GM21360 (cell line): ENCODE measurements at regions not wholly inside any gene's neighbourhood (a gene's known extent, or its start where the extent isn't known, plus 50 kb on each side); places are given as distances from the start of the nearest gene placed in this dataset.

Experiments
- ATAC-seq: cut with Tn5 transposase; IDR thresholded peaks from one replicate; pipeline ENCODE4 v1.9.1; 2021; ENCODE audit warnings: mild to moderate bottlenecking, moderate library complexity; ENCODE audit not compliant: unreplicated experiment

DNA sequence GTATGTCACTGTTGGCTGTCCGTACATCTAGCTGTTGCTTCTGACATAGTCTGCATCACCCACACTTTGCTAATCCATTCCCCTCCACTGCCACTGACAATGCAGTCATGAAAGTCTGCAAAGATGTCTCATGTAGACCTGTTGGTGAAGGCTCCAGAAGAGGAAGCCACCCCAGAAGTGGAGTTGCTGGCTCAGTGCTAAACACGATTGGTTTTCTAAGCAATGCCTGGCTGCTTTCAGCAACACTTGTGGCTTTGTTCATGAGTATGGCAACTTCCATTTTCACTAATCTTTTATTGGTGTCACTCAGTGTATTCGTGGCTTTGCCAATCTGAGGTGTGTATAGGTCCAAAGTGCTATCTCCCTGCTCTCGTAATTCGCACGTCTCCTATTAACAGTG, 288.1 kb downstream of the GADD45G start:
- ATAC-seq: no peak

DNA sequence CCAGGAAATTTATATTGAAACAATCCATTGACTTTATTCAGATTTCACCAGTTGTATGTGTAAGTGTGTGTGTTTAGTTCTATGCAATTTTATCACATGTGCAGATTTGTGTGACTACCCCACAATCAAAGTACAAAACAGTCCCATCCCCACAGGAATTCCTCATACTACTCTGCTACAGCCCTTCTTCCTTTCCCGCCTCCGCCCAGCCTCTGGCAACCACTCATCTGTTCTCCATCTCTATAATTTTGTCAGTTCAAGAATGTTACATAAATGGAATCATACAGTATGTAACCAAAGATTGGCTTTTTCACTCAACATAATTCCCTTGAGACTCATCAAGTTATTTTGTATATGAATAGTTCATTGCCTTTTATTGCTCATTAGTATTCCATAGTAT, 289.1 kb downstream of the GADD45G start:
- ATAC-seq: no peak

DNA sequence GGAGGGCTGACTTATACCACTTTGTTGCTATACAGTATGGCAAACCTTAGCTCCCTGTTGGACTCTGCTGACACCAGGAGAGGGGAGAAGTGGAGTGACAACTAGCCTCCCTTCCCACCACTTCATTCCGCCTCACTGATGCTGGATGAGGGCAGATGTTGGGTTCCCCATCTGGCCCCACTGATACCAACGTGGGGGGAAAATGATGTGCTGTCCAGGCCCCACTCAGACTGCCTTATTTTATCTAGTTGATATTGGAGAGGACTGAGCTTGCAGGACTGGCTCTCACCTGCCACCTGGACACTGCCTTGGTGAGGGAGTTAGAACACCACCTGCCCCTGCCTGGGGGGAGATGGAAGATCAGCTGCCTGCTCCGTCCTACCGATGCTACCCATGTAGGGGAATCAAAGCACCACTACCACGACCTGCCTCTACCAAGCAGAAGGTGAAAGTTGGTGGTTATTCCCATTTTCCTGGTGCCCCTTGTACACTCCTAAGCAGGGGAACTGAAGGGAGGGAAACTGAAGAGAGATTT, 292.1 kb downstream of the GADD45G start:
- no peak for ATAC-seq

DNA sequence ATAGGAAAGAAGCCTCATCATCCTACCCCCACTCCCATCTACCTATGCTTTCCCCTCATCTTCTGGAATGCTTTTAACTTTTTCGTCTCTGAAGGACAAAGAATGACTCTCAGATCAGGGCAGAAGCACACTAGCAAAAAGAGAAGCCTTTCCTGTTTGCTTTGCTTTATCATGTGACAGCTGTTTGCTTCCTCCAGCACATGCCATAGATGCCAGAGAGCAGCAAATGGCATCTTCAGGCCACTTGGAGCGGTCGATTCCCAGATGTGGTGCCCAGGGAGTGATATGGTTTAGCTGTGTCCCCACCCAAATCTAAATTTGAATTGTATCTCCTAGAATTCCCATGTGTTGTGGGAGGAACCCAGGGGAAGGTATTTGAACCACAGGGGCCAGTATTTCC, 294.8 kb downstream of the GADD45G start:
- no peak for ATAC-seq

DNA sequence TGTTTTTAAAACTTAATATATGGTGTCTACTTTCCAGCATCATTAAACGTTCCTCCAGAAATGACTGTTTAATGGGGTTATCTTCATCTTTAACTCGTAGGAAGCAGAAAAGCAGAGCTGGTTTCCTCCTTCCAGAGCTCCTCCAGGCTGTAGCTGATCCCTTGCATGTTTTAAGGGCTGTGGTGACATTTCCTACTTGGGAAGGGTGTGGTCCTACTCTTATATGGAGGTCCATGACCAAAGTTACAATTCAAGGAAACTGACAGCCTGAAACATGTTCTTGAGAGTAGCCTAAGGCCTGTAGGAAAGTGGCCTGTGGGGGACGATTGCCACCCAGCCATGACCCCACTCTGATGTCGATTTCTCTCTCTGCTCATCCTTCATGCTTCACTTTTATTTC, 297.1 kb downstream of the GADD45G start:
- ATAC-seq: no peak

DNA sequence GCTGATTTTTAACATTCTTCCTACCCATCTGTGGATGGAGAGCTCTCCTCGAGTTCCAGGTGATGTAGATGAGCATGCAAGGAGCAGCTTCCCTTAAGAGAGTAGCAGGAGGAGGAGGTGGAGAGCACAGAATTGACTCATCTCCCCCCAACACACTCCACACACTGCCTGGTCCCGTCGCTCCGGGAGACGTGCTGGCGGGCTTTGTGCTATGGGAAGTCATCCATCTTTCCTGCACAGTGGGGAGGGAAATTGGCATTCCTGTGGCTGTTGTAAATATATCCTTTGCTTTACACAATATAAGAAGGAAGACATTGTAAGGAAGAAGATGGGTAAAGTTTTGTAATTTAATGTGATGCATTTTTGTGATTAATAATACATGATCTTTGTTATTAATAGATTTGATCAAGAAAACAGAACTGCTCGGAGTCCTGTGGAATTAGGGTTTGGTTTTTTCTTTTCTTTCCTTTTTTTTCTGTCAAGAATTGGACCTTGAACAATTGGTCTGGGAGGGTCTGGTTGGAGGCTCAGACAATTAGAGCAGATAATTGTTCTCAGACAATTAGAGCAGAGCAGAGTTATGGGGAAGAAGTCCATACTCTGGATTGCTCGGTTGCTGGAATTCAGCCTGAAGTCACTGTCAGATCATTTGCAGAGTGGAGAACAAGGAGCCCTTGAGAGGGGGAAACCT, 297.8 kb downstream of the GADD45G start:
- ATAC-seq: no peak

DNA sequence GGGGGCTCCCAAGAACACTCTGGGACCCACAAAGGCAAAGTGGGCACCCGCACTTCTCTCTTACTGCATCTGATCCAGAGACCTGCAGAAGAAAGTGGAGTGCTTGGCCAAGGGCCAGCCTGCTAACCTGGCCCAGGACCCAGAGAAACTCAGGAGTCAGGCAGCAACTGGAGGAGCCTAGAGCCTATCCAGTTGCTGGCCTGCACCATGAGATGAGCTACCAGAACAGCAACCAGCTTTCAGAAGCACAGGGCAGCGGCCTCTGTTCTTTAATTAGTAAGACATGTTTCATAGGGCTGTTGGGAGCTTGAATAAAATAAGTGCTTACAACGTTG, 298.3 kb downstream of the GADD45G start:
- no peak for ATAC-seq

DNA sequence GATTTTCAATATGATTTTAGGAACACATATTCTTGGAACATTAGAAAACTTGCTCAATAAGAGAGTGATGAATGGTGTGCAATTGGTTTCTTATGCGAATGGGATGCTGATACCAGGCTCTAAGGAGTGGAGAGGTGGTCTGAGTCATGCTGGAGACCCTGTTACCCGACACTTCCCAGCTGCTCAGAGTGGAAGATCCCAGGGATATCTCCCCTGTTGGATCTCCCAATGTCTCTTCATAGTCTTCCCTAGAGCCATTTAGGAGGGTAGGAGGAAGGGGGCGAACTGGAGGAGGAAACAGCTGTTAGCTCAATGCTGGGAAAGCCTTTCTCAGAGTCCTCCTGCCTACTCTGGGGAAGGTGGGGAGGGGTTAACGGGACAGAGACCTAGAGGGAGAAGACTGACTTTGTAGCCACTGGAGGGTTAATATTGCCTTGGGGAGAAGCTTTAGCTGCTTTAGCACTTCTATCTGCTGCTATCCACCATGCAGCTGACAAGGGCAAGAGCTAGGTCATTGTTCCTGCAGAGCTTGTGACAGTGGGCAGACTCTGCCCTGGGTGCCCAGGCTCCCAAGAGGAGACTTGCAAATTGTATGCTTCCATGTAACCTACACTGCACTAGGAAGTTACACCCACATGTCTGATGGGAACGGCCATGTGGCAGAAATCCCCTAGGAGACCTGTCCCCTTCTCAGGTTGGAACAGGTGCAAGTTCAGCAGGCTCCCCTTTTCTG, 301.0 kb downstream of the GADD45G start:
- ATAC-seq: no peak

DNA sequence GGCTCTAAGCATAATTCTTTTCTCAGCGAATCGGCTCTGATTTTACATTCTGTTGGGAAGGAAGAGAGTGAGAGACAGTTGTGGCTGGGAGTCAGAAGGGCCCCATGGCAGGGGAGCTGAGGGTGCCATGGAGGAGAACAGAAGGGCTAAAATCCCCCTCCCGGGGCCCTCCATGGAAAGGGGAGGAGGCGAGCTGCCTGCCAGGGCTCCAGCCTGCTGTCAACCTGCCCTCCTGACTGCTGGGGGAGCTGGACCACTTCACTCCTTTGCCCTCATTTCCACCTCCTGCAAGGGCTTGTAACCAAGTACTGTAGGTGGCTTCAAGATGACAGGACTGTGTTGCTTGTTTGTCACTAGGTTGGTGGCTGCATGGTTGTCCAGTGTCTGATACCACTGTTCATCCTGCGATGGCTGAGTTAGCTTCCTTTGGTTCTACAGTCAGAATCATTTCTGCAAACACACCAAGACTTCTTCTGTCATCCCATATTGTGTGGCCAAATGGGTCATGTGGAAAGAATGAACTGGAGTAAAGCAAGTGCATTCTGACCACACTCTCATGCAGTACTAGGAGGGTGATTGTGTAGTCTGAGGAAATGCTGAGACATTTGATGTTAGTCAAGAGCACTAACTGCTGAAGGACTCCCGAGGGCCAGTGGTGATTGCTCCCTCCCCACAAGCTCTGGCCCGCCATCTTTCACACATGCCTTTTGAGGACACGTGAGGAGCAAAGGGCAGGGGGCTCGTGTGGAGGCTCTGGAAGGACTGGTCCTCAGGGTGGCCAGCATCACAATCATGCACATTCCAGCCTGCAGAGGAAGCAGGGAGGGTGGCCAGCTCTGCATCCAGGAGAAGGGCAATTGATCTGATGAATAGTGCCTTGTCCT, 307.2 kb downstream of the GADD45G start:
- no peak for ATAC-seq

DNA sequence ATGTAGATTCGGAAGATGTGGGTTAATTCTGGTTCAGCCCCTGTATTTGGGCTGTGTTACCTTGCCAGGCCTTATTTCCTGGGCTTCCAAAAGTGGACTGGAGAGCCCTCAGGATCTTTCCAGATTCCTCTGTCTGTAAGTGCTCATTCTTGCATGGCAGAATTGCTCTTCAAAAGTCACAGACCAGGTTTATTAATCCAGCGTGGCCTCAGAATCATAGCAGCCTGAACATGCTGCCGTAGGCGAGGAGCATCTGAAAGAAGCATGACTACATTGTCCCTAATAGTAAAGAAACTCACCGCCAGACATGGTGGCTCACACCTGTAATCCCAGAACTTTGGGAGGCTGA, 307.8 kb downstream of the GADD45G start:
- ATAC-seq: no peak

DNA sequence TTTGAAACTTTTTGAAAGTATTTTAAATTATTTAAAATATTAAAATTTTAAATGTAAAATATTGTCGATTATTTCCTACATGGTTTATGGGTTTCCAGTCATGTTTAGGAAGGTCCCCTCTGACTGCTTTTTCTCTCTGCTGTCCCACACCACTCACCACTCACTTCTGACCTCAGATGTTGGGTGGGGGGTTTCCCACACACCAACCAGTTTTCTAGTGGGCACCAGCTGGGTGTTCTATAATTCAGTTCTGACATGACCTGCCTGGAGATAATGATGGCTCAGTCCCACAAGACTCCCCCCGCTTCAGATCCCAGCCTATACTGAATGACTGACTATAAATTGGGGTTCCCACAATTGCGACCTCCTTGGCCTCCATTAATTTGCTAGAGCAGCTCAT, 310.4 kb downstream of the GADD45G start:
- no peak for ATAC-seq

DNA sequence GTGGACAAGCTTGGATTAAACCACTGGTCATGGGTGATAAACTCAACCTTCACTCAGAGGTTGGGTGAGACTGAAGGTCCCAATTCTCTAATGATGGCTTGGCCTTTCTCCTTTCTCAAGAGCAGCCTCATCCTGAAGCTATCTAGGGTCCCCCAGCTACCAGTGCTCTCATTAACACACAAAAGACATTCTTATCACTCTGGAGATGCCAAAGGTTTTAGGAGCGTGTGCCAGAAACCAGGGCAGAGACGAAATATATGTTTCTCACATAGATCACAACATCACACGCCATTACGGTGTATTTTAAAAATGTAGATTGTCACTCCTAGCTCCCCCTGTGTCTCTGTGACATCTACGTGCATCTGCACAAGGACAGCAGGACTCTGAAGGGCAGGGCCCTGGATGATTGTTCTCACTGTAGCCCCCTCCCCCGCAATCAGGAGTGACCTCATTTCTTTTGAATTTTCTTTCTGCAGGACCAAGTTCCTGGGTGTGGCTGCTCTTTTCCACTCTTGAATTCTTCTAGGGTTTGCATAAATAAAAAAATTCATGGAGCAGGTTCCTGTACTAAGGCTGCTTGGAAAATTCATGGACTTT, 311.3 kb downstream of the GADD45G start:
- no peak for ATAC-seq

DNA sequence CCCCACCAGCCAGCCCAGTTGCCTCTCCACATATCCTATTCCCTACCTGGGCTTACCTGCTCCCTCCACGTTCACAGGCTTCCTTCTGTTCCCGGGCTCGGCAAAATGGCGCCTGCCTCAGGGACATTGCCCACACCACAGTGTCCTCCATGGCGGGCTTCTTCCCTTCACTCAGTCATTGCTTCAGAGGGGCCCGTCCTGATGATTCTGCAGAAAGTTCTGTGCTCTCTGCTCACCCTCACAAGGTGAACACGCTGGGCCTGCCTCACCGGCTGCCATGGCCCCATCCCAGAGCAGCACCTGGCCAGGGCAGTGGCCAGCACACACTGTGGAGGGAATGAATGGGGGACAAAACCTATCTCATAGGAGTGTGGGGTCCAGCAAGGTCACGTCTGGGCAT, 313.0 kb downstream of the GADD45G start:
- ATAC-seq: no peak

DNA sequence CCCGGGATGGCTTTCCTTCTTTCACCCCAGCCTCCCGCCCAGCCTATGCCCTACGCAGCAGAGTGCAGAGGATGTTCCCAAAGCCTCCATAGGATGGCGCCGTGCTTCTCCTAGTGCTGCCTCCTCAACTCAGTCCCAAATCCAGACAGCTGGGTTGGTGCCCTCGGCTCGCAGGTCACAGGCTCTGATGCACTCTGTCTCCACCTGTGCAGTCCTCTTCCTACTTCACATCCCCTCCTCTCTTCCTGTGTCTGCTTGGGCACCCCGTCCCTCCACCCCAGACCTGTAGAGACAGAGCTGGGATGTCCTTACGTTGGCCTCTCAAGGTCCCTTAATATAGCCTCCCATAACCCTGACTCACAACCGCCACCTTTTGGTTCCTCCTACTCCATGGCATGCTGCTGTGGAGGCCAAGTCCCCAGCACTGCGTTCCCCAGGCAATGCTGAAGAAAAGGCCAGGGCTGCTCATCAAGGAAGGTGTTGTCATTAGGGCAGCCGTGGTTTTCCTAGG, 314.4 kb downstream of the GADD45G start:
- no peak for ATAC-seq

DNA sequence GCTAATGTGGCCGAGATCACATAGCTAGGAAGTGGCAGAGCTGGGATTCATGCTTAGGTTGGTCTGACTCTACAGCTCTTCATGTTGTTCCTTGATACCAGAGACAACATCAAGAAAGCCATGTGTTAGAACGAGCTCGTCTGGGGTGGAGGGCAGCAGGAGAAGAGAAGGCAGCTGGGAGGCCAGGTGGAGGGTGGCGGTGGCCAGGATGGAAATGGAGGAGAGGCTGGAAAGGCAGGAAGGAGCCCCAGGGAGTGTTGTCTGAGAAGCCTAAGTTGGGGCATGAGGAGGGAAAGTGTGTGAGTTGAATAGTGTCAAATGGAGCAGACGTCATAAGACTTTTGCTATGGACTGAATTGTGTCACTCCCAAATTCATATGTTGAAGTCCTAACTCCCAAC, 315.3 kb downstream of the GADD45G start:
- no peak for ATAC-seq

DNA sequence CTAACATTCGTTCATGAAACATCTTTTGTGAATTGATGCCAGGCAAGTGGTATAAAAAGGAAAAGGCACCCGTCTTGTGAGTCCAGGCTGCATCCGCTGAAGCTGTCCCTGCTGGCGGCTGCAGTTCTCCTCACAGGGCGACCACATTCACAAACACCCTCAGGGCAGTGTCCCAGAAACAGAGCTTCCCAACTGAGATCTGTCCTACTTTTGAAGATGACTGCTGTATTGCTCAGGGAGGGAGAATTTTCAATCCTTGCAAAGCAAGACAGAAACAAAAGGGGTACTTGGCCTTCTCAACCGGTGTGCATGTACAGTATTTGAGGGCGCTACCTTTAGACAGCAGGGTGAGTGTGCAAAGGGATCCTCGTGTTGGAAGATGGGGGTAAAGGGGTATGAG, 316.1 kb downstream of the GADD45G start:
- ATAC-seq: no peak

DNA sequence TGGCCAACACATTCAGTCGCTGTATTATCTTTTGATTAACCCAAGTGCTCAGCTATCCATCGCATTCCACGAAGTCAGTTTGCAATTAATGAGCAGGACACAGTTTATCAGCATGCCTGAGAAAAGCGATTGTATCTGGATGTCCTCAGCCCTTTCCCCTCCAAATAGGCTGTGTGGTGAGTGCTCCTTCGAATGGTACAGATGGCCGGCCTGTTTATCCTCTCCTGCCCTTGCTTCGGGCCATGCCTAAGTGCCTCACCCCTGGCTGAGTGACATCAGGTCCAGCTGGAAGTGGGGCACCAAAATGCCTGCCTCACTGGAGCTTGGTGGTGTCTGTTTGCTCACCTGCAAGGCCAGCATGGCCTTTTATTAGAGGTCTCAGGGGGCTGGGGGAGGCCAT, 317.3 kb downstream of the GADD45G start:
- ATAC-seq: no peak

DNA sequence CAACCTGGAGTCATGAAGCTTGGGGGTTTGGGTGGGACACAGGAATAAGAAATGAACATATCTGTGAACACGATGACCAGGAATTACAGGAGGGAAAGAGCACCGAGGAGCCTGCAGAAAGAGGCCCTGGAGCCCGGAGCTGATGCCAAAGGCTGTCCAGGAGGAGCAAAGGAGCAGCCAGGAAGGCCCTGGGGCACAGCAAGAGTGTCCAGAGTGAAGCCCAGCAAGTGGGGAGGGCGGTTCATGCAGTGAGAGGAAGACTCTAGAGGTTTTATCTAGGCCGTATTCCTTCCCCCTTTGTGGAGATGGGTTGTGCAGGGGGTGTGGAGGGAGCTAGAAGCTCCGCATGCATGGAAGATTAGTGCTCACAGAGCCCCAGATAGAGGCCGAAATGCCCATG, 318.4 kb downstream of the GADD45G start:
- no peak for ATAC-seq

DNA sequence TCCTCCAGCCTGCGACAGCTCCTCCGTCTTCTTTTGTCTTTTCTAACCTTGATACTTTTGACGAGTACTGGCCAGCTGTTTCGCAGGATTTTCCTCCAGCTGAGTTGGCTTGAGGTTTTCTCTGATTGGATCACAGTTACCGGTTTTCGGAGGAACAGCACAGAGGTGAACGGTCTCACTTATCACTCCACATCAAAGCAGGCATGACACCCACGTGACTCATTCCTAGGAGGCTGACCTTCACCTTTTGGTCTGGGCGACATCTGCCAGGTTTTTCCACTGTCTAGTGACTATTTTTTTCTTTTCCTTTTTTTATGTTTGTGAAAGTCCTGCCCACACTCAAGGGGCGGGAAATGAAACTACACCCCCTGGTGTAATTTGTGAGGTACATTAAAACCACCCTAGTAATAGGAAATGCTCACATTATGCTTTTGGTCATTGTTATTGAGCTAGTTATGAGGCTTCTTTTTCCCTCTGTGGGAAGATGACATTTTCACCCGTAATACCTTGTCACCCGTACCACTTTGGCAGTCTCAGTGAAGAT, 319.2 kb downstream of the GADD45G start:
- ATAC-seq: no peak

DNA sequence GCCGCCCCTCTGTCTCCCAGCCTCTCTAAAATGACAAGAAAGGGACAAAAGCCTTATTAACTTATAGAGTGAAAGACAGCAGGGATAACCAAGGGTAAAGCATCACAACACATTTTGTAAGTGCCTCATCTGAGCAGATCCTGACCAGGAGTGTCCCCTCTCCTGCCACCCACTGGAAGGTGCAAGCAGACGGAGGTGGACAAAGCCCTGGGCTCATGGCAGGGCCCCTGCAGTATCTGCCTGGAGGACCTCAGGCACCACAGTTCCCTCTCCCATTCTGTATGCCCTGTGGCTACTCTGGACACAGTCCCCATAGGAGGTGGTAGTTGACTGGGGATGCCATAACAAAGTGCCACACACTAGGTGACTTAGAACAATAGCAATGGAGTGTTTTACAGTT, 319.8 kb downstream of the GADD45G start:
- ATAC-seq: no peak

DNA sequence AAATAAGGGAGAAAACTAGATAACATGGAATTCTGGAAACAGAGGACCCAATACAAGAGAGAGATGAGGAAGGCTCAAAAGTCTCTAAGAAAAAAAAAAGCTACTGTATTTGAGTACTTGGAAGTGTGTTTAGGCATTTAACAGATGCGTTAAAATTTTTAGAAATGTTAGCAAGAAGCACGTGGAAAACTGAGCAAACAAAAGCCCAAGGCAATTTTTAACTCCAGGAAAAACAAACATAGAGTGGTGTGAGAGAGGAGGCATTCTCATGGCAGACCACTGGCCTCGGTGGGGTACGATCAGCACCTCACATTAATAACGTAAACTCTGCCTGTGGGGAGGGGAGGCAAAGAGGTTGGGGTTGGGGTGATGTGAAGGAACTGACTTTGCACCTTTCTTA, 321.4 kb downstream of the GADD45G start:
- no peak for ATAC-seq
